ENCODE measurements at regions not wholly inside any gene's neighbourhood (a gene's known extent, or its start where the extent isn't known, plus 50 kb on each side); places are given as distances from the start of the nearest gene placed in this dataset.

GRCh38 chr5:104977529-104977928 lies 1414.9 kb upstream of the NUDT12 start:
- Histone ChIP-seq H3K27me3 (no peaks in the 10 kb centered on the region), H3K4me3 (no peak overlapping the region), H3K27ac (no peak overlapping the region), H3K36me3 (no peaks in the 10 kb centered on the region), H3K9me3 (no peaks in the 10 kb centered on the region), H3K4me1 (no peaks in the 10 kb centered on the region)
- intact Hi-C loops (cut with DNase I): no loop called here
- DNase-seq (ENCODE audit: low spot score in 2 of 2): no peak
- TF ChIP-seq CTCF (IDR thresholded peaks at IDR 0.05): no peak

GRCh38 chr5:104967806-104968410 lies 1405.3 kb upstream of the NUDT12 start:
- no peak for TF ChIP-seq CTCF (IDR thresholded peaks at IDR 0.05)
- H3K27ac ChIP-seq: no peak overlapping the region
- no peaks in the 10 kb centered on the region for H3K36me3 ChIP-seq
- no peaks in the 10 kb centered on the region for H3K27me3 ChIP-seq
- H3K4me1 ChIP-seq: no peaks in the 10 kb centered on the region
- intact Hi-C loops (cut with DNase I): no loop called here
- no peaks in the 10 kb centered on the region for H3K9me3 ChIP-seq
- no peak for DNase-seq (ENCODE audit: low spot score in 2 of 2)
- no peak overlapping the region for H3K4me3 ChIP-seq

- TF ChIP-seq CTCF (IDR thresholded peaks at IDR 0.05): no peak
- H3K4me3 ChIP-seq: no peak overlapping the region
- H3K27ac ChIP-seq: no peak overlapping the region
- intact Hi-C loops (cut with DNase I): no loop called here
- no peak for DNase-seq (ENCODE audit: low spot score in 2 of 2)
- no peaks in the 10 kb centered on the region for H3K27me3 ChIP-seq
- peaks cover 0 to 4% of the 10 kb centered on the region in 2 donors for H3K9me3 ChIP-seq
- no peaks in the 10 kb centered on the region for H3K36me3 ChIP-seq
- H3K4me1 ChIP-seq: no peaks in the 10 kb centered on the region
Observed at GRCh38 chr5:104965006-104965405, 1402.4 kb upstream of the NUDT12 start.

- intact Hi-C loops (cut with DNase I): no loop called here
- no peaks in the 10 kb centered on the region for H3K36me3 ChIP-seq
- no peaks in the 10 kb centered on the region for H3K27me3 ChIP-seq
- no peak overlapping the region for H3K27ac ChIP-seq
- H3K4me3 ChIP-seq: no peak overlapping the region
- no peak for TF ChIP-seq CTCF (IDR thresholded peaks at IDR 0.05)
- DNase-seq (ENCODE audit: low spot score in 2 of 2): no peak
- no peaks in the 10 kb centered on the region for H3K4me1 ChIP-seq
- H3K9me3 ChIP-seq: peaks cover 0 to 7% of the 10 kb centered on the region in 2 donors
Observed at GRCh38 chr5:104955479-104955878, 1392.9 kb upstream of the NUDT12 start.

- no peak for DNase-seq (ENCODE audit: low spot score in 2 of 2)
- Histone ChIP-seq H3K27me3 (no peaks in the 10 kb centered on the region), H3K9me3 (no peaks in the 10 kb centered on the region), H3K27ac (no peak overlapping the region), H3K4me3 (no peak overlapping the region), H3K36me3 (no peaks in the 10 kb centered on the region), H3K4me1 (no peaks in the 10 kb centered on the region)
- intact Hi-C loops (cut with DNase I): no loop called here
- no peak for TF ChIP-seq CTCF (IDR thresholded peaks at IDR 0.05)
Observed at GRCh38 chr5:104952876-104953275, 1390.3 kb upstream of the NUDT12 start.

GRCh38 chr5:104951829-104952228 lies 1389.2 kb upstream of the NUDT12 start:
- no peaks in the 10 kb centered on the region for H3K4me1 ChIP-seq
- no peak overlapping the region for H3K27ac ChIP-seq
- no peaks in the 10 kb centered on the region for H3K36me3 ChIP-seq
- intact Hi-C loops (cut with DNase I): no loop called here
- no peak for DNase-seq (ENCODE audit: low spot score in 2 of 2)
- H3K9me3 ChIP-seq: no peaks in the 10 kb centered on the region
- H3K4me3 ChIP-seq: no peak overlapping the region
- TF ChIP-seq CTCF (IDR thresholded peaks at IDR 0.05): no peak
- H3K27me3 ChIP-seq: no peaks in the 10 kb centered on the region

All from ascending aorta (tissue), 2 donors.